ENCODE measurements at regions not wholly inside any gene's neighbourhood (a gene's known extent, or its start where the extent isn't known, plus 50 kb on each side); places are given as distances from the start of the nearest gene placed in this dataset.

GRCh38 chr15:39194106-39194830 lies 386.6 kb upstream of the THBS1 start:
- no peak overlapping the region for H2BK12ac ChIP-seq (ENCODE audit: low read depth, low read length)
- DNase-seq (ENCODE audit: low read depth in 1 of 2, low spot score in 2 of 2) (no peak), FAIRE-seq (no peak)
- 96% methylated on average over 2 of the region's 2 CpGs; no CpG with 5 or more reads in 1 of the 2 experiments for WGBS, 2 experiments (ENCODE audit: extremely low coverage in 1 of 2, insufficient coverage in 1 of 2, insufficient read length in 1 of 2, insufficient replicate concordance in 2 of 2, low coverage in 1 of 2, low lambda C conversion rate in 2 of 2, missing lambda C conversion rate in 1 of 2)
- no peaks in the 10 kb centered on the region for H3K36me3 ChIP-seq (ENCODE audit: control insufficient read depth in 2 of 4, insufficient read depth in 4 of 4, low read length in 3 of 4)
- no peak overlapping the region for H2AFZ ChIP-seq (ENCODE audit: low read length)
- no peaks in the 10 kb centered on the region for H3K79me2 ChIP-seq (ENCODE audit: control insufficient read depth in 1 of 2, insufficient read depth in 2 of 2, low read length in 2 of 2)
- no peak overlapping the region for H4K5ac ChIP-seq (ENCODE audit: insufficient read length, low read depth, low read length)
- no peaks in the 10 kb centered on the region for H3K79me1 ChIP-seq (ENCODE audit: low read depth, low read length)
- H4K20me1 ChIP-seq (replicated peaks in 1 of 2; ENCODE audit: control insufficient read depth in 1 of 2, insufficient read depth in 2 of 2, low read length in 2 of 2) = no peaks in the 10 kb centered on the region
- H3K27ac ChIP-seq (ENCODE audit: low read depth, low read length) = no peak overlapping the region
- no peak overlapping the region for H2BK120ac ChIP-seq (replicated peaks; ENCODE audit: low read depth, low read length)
- no peak overlapping the region; the same call in 1 of the 2 replicates for H4K8ac ChIP-seq (ENCODE audit: extremely low read depth, insufficient read depth, low read length)
- ChIA-PET CTCF (ENCODE audit: partially characterized antibody) (interaction anchor here (1.1 to 1.2 kb wide), 2 partner anchors 9 to 125 kb away, joined by 3 to 4 read pairs; no protein-coding TSS in a partner anchor), POLR2A (ENCODE audit: partially characterized antibody) (interaction anchor here (1.6 kb wide), 1 partner anchor 386 kb away, joined by 3 read pairs; the partner anchor contains the start of gene THBS1)
- H2AK5ac ChIP-seq (ENCODE audit: low read depth, low read length) = no peak overlapping the region
- H2BK20ac ChIP-seq (ENCODE audit: low read length) = no peak overlapping the region
- H3K14ac ChIP-seq (ENCODE audit: insufficient read length) = no peak overlapping the region
- no peak overlapping the region for H3K9ac ChIP-seq (replicated peaks in 1 of 4; ENCODE audit: extremely low read depth in 1 of 4, low read depth in 3 of 4, low read length in 3 of 4)
- H3K4me1 ChIP-seq (replicated peaks in 1 of 4; ENCODE audit: control insufficient read depth in 3 of 4, insufficient read depth in 4 of 4, low read length in 3 of 4) = no peaks in the 10 kb centered on the region
- no peak overlapping the region for H2BK15ac ChIP-seq (ENCODE audit: low read length)
- no peak overlapping the region for H2BK5ac ChIP-seq (ENCODE audit: low read depth, low read length)
- H3K56ac ChIP-seq (replicated peaks; ENCODE audit: insufficient read length, low read depth, low read length) = no peak overlapping the region
- no peak overlapping the region for H3K4me3 ChIP-seq (ENCODE audit: extremely low read depth in 1 of 4, insufficient read depth in 2 of 4, low read depth in 3 of 4, low read length in 4 of 4)
- H3K27me3 ChIP-seq (replicated peaks in 1 of 4; ENCODE audit: control insufficient read depth in 3 of 4, extremely low read depth in 1 of 4, insufficient read depth in 3 of 4, low read length in 3 of 4) = no peaks in the 10 kb centered on the region; a peak in 2 of 7 replicates
- H3K4me2 ChIP-seq (ENCODE audit: insufficient read depth in 1 of 2, low read depth in 2 of 2, low read length in 2 of 2) = no peak overlapping the region
- no peak overlapping the region for H3K23ac ChIP-seq (ENCODE audit: insufficient read length)
- no peaks in the 10 kb centered on the region for H3K23me2 ChIP-seq (ENCODE audit: low read depth, low read length)
- H3K4ac ChIP-seq (replicated peaks; ENCODE audit: insufficient read length, low read depth, low read length) = no peak overlapping the region
- no peak overlapping the region for H4K91ac ChIP-seq (replicated peaks; ENCODE audit: insufficient read length, low read length)
- H3K9me3 ChIP-seq (ENCODE audit: insufficient read depth in 2 of 2, low read depth in 1 of 2, low read length in 1 of 2) = no peaks in the 10 kb centered on the region
- H3K18ac ChIP-seq (ENCODE audit: extremely low read depth, low read length) = no peak overlapping the region
